Islet of Langerhans (tissue), 1 donor: ENCODE measurements at regions not wholly inside any gene's neighbourhood (a gene's known extent, or its start where the extent isn't known, plus 50 kb on each side); places are given as distances from the start of the nearest gene placed in this dataset.
"Not testable (repeated sequence)": the region's sequence is repeated elsewhere in the genome, so short reads cannot be mapped to it uniquely, and the experiment has no call there.

Source experiments
- FAIRE-seq: peaks from one replicate; lab custom pipeline; 2011; peaks lifted over from hg19 to GRCh38; lab: Jason Lieb, UNC

DNA sequence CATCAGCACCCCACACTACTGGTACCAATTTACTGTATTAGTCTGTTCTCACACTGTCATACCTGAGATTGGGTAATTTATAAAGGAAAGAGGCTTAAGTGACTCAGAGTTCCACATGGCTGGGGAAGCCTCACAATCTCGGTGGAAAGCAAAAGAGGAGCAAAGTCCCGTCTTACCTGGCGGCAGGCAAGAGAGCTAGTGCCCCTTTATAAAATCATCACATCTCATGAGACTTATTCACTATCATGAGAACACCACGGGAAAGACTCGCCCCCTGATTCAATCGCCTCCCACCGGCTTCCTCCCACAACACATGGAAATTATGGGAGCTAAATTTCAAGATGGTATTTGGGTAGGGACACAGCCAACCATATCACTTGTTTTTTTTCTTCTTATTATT is 717.2 kb downstream of the TRIB2 start:
- no peak for FAIRE-seq

DNA sequence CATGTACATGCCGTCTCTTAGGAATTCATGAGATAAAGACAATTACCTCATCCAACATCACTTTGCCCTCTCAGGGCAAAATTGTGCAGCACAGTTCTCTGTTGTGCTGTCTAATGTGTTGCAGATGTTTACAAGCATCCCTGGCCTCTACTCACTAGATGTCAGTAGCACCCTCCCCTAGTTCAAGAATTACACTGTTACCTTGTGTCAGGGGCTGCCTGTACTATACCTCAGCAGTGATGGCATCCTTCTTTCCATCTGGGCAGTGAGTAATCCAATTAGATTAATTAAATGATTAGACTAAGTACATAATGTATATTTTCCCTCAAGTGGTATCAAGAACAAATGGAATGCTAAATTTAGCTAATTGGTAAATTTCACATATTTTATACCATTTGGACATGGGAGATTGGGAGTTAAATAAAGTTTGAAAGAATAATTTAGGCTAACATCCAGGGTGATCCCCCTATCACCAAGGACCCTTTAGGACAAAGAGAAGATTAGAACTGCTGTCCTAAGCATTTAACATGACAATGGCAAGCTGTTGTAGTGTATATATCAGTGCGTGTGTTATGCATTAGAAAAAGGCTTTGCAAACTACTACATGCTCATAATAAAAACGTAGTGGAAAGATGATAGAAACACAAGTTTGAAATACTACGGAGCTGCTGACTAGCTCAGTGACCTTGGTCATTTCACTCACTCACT is 727.0 kb downstream of the TRIB2 start:
- FAIRE-seq = not testable (repeated sequence)

DNA sequence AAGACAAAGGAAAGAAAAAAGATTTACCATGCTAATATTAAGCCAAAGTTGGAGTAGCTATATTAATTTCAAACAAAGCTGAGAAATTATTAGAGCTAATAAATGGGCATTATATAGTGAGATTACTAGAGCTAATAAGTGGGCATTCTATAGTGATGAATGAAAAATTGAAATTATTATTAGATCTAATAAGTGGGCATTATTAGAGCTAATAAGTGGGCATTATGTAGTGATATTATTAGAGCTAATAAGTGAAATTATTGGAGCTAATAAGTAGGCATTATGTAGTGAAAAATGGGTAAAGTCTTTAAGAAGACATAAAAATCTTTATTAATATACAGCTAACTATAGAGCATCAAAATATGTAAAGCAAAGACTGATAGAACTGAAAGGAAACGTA is 745.7 kb downstream of the TRIB2 start:
- no peak for FAIRE-seq

DNA sequence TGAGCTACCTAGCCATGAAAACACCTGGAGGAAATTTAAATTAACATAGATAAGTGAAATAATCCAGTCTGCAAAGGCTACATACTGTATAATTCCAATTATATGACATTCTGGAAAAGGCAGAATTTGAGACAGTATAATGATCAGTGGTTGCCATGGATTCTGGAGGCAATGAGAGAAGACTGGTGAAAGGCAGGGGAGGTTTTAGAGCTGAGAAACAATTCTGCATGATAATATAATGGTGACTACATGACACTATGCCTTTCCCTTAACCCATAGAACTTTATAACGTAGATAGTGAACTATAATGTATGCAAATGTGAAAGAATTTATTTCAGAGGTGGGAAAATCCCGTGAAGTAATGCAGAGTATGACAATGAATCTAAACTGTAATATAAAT is 749.3 kb downstream of the TRIB2 start:
- FAIRE-seq = no peak

DNA sequence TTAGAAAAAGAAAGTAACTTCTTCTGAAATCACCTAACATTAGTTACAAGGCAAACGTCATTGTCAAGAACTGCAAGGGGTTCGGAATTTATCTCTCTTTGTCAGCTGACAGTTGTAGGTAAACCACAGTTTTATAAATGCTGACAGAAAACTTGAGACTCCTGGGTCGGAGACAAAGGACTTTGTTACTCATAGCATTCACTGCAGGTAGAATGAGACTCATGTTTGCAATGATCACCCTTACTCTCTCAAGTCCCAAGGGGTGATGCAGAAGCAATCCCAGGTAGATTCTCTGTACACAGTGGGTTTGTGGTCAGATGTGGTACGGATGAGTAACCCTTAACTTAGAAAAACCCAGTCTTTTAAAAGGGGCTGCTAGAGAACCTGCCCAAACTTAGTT is 757.8 kb downstream of the TRIB2 start:
- no peak for FAIRE-seq

DNA sequence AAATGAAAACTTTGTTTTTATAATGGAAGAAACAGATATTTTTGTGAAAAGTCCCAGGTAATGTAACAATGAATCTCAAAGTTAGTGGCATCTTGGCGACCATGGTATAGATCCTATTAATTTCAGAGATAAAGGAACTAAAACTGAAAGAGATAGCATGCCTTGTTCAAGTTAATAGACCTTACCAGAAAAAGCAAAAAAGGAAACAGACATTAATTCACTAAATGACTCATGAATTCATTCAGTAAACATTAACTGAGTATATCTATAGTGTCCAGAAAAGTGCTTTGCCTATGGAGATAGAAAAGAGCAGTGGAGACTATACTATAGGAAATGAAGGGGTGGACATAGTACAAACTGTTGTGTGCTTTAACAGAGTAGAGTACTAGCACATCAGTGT is 763.3 kb downstream of the TRIB2 start:
- FAIRE-seq = no peak

DNA sequence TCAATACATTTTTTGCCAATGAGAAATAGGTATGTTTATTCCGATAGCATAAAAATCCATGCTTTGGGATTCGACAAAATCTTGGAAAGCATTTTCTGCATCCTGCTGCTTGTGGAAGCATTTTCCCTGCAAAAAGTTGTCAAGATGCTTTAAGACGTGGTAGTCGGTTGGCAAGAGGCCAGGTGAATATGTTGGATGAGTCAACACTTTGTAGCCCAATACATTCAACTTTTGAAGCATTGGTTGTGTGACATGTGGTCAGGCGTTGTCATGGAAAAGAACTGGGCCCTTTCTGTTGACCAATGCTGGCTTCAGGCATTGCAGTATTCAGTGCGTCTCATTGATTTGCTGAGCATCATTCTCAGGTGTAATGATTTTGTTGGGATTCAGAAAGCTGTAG is 764.5 kb downstream of the TRIB2 start:
- FAIRE-seq = no peak

DNA sequence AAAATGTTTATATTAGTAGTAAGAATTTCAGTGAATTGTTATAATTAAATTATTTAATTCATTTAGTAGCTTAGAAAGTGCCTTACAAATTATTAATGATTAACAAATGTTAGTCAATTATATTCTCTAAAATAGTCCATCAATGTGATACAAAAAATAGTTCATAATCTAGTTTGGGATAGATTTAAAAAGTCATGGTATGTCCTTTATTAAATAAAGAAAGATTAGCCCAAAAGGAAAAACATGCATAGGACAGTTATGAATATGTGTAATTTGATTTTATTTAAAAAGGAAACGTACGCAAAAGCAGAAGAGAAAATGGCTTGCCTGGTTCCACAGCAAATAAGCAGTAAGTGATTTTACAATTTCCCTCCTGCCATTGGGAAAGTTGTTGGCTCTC is 768.5 kb downstream of the TRIB2 start:
- peak; percentile 38 for FAIRE-seq

DNA sequence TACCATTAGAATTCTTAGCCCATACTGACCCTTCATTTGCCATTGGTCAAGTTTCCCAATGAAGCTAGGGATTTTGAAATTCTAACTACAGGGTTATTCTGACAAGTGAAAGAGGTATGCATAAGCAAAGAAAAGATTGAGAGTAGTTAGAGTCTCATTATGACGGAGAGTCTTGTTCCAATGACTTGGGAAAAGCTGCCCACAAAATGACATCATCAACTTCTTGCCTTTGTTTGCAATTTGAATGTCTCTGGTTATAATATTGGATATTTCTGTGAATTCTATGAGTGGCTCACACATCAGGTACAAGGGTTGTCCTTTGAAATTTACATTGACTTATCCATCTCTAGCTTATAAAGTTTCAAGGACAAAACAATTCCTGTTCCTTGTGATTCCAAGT is 772.2 kb downstream of the TRIB2 start:
- no peak for FAIRE-seq

DNA sequence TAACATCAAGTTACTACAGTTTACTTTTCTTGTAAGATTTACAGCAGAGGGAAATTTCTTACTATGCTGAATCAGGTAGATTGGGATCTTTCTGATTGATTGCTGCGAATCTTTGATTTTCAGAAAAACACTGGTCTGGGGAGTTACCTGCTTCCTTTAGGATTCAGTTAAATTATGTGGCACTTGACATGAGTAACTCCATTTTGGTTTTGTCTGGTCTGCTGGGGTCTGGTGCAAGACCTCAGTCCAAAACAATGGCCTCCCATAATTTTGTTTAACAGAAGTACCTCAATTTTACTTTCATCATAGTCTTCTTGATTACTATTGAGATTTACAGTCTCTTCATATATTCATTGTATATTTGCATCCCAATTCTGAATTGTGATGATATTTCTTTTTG is 775.5 kb downstream of the TRIB2 start:
- no peak for FAIRE-seq

DNA sequence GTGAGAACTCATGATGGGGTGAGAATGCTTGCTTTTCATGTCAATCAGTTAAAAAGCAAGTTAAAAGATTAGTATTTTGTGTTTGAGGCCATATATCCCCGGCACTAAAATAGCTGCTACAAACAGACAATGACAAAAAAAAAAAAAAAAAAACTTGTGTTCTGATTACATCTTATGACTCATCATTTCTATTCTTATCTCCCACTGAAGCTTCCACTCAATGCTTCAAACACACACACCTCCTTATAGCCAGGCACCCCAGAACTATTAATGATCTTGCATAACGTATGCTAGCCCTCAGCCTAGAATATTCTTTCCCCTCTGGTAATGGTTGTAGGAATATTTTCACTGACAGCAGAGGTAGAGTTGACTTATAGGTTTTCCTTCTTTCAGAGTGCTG is 778.3 kb downstream of the TRIB2 start:
- FAIRE-seq = no peak

DNA sequence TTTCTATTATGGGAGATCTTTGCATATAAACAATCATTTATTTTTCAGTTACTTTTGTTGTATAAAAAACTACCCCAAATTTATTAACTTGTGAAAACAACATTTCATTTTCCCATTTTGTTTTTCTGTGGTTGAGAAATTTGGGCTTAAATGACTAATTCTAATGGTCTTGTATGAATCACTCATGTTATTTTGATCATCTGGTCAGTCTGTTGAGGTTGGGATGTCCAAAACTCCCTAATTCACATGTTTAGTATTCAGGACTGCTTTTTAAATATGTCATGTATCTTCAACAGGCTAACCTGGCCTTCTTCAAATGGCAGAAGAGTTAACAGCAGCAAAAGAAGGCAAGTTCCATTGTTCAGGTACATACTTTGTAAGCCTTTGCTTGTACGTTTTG is 788.1 kb downstream of the TRIB2 start:
- FAIRE-seq = no peak

DNA sequence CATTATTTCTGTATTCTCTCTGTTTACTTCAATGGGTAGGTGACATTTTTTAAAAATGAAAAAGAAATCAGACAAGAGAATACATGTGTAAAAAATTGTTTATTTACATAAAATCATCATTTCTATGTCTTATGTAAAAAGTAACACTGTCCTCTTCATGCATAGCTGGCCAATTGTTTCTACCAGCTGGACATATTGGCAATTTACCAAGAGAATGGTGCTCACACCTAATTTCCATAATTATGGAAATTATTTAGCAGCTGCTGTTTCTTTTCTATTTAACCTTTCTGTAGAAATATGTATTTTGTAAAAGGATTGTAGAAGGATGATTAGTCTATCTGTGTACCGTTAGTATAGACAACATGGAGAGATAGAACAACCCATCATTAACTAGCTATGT is 791.9 kb downstream of the TRIB2 start:
- no peak for FAIRE-seq

DNA sequence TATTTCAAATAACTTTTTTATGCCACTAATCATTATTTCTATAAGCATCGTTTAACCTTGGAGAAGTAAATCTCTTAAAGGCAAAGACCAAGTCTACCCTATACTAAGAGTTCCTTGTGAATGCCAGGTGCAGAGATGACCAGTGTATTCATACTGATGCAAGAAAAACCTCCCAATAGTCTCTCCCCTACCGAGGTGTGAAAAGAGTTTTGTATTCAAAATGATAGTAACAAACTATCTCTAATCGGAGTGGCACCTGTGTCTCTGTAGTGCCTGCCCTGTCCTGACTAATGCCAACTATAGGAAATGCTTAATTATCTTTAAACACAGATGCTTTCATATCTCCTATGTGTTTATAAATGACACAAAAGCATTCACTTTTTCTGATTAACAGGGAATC is 798.5 kb downstream of the TRIB2 start:
- no peak for FAIRE-seq

DNA sequence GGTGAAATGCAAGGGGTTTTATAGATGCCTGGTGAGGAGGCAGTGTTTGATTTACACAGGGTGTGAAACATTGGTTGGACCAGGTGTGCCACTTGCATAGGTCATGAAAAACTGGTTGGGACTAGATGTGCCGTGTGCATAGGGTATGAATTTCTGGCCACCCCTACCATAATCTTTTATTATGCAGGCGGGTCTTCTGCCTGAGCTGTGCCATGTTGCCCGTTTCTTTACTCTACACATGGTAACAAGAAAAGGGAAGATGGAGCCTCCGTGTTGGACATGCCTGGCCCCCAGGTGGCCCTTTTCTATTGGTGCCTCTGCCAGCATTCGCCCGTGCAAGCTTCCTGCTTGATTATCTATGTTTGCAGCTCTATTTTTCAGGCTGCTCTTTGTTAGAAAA is 805.4 kb downstream of the TRIB2 start:
- no peak for FAIRE-seq

DNA sequence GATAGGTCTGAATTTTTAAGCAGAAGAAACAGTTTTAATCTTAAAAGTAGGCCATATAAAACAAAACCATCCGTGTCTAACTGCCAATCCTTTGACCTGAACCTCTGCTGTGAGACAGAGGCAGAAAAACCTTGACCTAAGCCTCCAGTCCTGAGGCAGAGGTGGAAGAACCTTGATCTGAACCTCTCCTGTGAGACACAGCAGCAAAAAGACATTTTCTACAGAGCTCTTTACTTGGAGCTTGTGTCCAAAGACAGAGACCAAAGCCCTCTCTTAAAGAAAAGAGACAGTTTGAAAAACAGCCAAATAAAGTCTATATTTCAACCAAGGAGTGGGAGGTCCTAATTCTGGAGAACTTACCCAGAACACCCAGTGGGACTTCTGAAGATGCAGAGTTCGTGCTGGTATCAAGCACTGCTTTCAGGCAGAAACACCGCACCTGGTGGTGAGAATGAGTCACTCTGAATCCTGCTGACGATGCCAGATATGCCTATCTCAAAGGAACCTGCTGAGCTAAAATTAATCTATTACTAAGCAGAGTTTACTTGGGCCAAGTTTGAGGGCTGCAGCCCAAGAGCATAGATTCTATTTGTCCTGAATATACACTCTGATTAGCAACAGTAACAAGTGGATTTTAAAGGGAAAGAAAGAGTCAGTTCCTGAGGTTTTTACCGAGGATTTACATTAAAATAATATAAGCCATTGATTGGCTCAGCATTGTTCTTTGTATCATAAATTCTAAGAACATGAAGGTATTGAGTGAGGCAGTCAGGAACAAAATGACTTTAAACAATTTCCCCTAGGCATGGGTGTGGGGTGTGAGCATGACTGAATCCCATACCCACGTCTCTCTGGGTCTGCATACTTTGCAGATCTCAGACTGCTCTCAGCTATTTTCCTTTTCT is 806.4 kb downstream of the TRIB2 start:
- FAIRE-seq = peak; percentile 91

DNA sequence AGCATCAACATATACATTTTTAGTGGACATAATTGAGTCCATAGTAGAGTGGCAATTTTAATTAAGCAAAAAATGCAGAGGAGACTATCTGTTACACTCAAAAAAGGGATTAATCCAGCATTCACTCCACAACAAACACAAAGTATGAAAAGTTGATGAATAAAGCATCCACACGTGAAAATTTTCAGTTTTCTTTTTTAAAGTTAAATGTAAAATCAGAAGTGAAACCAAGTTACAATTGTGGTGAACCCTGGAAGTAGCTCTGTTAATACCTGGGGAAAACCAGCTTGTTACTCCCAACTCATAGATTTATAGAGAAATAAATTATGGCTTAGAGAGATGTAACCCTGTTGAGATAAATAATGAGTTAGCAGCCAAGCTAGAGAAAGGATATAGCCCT is 807.8 kb downstream of the TRIB2 start:
- no peak for FAIRE-seq

DNA sequence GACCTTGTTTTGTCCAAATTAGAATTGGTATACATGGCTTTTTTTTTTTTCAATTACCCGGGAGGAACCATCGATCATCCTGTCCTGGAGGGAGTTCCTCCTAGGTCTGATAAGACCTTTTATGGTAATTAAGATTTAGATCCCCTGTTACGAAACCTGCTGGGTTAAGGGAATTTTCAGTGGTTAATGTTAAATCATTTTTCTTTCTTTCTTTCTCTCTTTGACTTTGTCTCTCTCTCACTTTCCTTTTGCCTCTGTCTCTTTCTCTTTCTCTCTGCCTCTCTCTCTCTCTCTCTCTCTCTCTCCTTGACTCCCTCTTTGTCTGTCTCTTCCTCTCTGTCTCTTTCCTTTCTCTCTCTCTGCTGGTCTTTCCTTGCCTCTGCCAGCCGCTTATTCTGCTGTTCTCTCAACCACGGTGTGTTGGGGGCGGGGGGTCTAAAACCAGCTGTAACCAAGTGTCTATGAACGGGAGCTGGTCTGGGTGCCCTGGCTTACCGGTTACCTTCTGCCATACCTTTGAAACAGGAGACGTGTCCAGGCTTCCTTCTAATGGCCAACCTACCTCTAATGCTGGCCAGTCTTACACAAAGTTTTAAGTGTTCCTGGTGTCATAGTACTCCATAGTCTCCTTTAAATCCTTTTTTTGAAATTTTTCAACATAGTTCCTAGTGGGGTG is 815.1 kb downstream of the TRIB2 start:
- FAIRE-seq = not testable (repeated sequence)

DNA sequence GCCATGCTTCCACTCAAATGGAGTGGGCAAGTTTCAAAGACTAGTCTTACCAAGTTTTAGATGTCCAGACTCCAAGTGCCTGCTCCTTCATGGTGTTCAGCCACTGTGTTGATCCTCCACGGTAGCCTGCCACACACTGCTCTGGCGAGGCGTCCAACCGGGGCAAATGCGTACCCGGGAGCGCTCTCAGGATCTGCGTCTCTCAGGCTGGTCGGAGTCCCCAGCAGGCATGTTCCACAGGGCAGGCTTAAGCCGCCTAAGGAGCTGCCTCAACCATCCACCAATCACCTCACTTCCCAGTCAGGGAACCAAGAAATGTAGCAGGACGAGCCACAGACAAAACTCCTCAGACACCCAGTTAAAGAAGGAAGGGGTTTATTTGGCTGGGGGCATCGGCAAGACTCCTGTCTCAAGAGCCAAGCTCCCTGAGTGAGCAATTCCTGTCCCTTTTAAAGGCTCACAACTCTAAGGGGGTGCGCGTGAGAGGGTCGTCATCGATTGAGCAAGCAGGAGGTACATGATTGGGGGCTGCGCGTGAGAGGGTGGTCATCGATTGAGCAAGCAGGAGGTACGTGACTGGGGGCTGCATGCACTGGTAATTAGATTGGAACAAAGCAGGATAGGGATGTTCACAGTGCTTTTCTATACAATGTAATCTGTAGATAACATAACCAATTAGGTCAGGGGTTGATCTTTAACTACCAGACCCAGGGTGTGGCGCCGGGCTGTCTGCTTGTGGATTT is 816.2 kb downstream of the TRIB2 start:
- not testable (repeated sequence) for FAIRE-seq

DNA sequence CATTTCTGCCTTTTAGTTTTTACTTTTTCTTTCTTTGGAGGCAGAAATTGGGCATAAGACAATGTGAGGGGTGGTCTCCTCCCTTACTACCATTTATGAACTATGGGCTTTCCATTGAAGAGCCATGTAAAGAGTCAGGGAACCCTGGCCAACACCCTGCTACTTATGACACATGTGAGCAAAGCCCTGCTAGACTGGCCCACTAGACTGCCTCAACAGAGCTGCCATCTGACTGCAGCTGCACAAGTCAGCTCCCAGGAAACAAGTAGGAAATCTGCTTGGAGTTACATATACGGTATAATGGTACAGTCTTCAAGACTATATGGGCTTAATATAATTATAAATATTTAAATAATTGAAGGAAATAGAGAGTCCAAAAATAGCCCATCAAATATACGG is 816.8 kb downstream of the TRIB2 start:
- no peak for FAIRE-seq

DNA sequence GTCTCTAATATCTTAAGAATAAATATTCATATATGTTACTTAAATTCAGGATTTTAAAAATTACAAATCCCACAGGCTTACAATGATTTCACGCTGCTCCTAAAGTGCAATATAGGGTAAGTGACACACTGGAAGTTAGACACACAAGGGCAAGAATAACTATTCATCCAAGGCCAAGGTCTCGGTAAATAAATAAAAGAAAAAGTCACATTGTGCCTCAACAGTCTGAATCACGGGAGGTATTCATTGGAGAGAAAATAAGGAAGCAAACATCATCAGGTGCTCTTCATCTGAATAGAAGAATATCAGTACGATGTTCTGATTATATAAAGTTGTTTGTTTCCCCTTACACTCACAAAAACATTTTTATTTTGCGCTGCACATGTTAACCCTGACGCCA is 820.2 kb downstream of the TRIB2 start:
- no peak for FAIRE-seq

DNA sequence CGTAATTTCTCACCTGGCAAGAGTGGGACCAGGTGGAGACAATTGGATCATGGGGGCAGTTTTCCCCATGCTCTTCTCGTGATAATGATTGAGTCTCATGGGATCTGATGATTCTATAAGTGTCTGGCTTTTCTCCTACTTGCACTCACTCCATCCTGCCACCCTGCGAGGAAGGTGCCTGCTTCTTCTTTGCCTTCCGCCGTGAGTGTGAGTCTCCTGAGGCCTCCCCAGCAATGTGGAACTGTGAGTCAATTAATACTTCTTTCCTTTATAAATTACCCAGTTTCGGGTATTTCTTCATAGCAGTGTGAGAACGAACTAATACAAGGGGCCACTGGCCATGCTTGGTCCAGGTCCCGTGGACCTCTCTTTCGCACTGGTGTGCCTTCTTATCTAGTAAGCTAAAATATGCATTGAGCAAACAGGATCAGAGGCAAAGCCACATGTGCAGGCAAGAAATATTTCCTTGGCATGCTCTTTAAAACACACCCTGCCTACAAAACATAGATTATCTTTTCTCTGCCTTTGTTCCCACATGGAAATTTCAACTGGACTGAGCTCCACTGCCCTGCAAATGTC is 821.1 kb downstream of the TRIB2 start:
- no peak for FAIRE-seq
